Stimulated activated CD4-positive, alpha-beta T cell treated with anti-CD3 and anti-CD28 coated beads, Interleukin-12 subunit alpha, Interleukin-12 subunit beta, amount 100 ng/mL, for 4 hours (primary cell): ENCODE measurements at regions not wholly inside any gene's neighbourhood (a gene's known extent, or its start where the extent isn't known, plus 50 kb on each side); places are given as distances from the start of the nearest gene placed in this dataset.

ENCODE experiments used
- DNase-seq: peaks from one replicate; pipeline ENCODE4 v3.0.0-alpha.2; 2020

DNA sequence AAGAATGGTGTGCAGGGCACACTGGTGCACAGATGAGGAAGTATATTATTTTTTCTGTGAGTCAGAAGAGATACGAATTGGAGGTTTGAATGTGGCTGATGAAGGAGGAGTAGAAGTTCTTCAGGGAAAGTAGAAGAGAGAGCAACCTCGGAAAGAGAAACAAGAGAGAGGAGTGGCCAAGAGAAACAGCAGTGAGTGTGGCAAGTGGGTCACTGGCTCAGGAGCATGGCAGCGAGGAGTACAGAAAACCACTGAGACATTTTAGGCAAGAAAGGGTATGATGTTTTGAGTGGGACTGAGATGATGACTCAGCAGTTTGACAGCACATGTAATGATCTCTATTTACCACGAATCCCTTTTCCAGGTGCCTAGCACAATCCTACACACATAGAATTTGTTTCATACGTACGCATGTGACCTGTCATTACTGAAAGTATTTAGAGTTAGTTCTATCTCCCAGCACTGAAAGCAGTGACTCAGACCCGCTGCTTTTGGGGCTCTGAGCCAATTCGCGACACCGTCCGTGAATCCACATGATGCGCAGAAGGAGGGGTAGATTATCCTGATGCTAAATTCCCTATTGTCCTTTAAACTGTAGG is 915.4 kb downstream of the DCDC2C start:
- DNase-seq = no peak

DNA sequence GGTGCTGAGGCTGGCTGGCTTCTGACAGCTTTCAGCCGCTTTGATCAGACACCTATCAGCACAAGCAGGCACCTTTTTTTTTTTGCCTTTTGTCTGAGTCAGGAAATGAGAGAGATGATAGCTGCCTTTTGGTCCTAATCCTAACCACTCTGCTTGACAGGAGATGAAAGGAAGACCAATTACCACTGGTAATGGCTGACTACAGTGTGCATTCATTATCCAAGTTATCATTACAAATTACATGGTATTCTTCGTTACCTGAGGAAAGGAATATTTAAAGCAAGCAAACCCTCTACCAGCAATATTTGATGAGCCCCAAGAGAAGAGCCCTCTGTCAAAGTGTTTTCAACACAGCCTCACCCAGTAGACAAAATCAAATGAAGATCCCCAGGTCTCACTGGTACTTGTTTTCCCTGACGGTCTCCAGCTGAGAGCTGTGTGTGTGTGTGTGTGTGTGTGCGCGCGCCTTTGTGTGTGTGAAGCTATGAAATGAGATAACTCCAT is 925.7 kb downstream of the DCDC2C start:
- DNase-seq = no peak

- DNase-seq = no peak
These were observed 931.9 kb downstream of the DCDC2C start for GRCh38 chr2:4635289-4635688.

DNA sequence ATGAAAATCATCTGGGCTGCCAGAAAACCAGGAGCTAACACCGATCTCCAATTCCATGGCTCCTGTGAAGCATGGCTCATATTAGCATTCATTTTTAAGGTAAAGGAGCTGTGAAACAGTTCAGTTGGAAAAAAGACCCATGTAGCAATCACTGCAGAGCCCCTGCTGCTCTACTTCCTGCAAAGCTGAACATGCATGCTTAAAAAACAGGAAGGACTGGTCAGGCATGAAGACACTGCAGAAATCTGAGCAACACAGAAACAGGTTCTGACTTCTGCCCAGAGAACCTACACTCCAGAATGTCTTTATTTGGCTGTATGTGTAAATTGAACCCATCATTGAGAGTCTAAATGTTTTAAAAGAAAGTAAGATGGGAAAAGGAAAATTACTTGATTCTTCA is 950.6 kb downstream of the DCDC2C start:
- DNase-seq = no peak

- no peak for DNase-seq
These were observed 953.0 kb downstream of the DCDC2C start for GRCh38 chr2:4656326-4656725.

- no peak for DNase-seq
These were observed 958.9 kb downstream of the DCDC2C start for GRCh38 chr2:4662161-4662779.

DNA sequence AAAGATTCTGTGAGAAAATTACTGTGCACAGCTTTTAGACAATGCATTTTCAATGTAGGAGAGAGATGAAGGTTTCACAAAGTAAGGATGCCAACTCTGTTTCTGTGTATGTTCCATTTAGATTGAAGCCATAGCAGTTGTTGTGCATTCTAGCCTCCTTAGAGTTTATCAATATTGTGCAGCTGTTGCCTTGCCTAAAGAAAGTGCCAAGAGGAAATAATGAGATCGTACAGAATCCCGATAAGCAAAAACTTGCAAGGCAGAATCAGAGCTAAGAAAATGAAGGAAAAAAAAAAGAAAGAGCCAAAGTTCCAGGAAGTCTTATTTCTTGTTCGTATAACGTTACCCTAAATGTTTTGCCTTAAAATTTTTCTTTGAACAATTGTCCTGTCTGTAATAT is 965.0 kb downstream of the DCDC2C start:
- no peak for DNase-seq

DNA sequence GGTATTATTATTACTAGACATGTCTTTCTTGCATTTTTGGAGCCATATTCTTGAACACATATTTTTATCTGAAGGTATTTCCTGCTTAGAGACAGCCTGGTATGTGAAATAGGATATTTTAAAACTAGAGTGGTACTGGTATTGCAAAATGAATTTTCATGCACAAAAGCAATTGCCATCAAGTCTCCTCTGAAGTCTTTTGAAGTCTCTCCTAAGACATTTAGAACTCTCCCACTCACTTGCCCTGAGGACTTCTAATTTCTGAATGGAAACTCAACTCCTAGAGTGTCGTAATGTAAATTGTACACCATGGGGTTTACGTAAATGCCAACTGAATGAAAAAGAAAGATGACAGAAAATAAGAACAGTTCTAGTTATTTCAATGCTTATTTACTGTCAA is 967.0 kb downstream of the DCDC2C start:
- no peak for DNase-seq

DNA sequence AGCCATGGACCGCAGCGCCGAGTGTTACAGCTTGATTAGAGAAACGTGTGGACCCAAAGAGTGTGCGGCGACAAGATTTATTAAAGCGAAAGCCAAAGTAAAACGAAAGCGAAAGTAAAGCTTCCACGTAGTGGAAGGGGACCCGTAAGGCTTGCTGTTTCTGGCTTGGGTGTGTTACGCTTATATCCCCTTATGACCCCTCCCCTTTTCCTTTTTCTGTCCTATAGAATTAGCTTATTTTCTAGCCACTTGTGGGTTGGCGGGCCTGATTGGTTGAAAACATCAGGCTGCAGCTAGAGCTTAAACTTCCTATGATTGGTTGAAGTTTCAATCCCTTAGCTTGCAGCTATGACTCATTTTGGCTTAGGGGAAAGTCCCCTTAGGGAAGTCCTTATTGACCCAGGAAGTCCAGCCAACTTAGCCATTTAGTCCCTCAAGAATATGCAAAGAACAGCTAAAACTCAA is 969.7 kb downstream of the DCDC2C start:
- no peak for DNase-seq

DNA sequence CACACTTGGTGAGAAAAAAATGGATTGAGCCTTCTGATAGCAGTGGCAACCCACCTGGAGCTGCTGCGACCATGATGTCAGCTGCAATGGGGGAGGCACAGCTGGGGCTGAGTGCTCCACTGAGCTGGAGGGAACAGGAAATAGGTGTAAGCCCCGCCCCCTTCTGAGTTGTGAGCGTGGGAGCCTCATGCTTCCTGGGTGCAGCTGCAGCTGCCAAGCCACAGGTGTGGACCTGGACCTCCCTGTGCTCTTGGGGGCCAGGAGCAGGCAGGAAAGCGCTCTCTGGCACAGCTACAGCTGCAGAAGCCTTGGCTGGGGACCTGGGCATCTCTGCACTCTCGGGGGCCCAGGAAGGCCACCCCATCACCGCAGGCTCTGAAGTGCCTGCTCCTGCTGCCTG is 970.6 kb downstream of the DCDC2C start:
- no peak for DNase-seq

GRCh38 chr2:4675295-4675694 is 971.9 kb downstream of the DCDC2C start:
- DNase-seq = no peak

GRCh38 chr2:4678927-4679326 is 975.6 kb downstream of the DCDC2C start:
- DNase-seq = no peak

DNA sequence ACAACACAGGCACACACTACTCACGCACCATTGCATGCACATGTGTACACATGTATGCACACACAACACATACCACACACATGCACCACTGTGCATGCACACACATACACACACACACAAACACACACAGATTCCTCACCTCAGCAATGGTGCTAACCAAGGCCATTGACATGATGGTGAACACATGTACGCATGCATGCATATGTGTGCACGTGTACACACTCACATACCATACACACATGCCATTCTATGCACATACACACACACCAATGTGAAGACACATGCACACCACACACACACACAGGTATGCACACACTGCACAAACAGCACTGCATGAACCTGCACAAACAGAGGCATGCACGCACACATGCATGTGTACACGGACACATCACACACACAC is 976.0 kb downstream of the DCDC2C start:
- DNase-seq = no peak

- no peak for DNase-seq
These were observed 981.5 kb downstream of the DCDC2C start for GRCh38 chr2:4684921-4685320.

- DNase-seq = no peak
These were observed 987.5 kb downstream of the DCDC2C start for GRCh38 chr2:4690913-4691312.

- DNase-seq = no peak
These were observed 989.9 kb downstream of the DCDC2C start for GRCh38 chr2:4693266-4693665.

GRCh38 chr2:4695281-4695861 is 992.0 kb downstream of the DCDC2C start:
- no peak for DNase-seq

- DNase-seq = no peak
These were observed 977.1 kb upstream of the SOX11 start for GRCh38 chr2:4715065-4715464.

- DNase-seq = no peak
These were observed 973.4 kb upstream of the SOX11 start for GRCh38 chr2:4718777-4719176.

- no peak for DNase-seq
These were observed 966.6 kb upstream of the SOX11 start for GRCh38 chr2:4725618-4726017.

DNA sequence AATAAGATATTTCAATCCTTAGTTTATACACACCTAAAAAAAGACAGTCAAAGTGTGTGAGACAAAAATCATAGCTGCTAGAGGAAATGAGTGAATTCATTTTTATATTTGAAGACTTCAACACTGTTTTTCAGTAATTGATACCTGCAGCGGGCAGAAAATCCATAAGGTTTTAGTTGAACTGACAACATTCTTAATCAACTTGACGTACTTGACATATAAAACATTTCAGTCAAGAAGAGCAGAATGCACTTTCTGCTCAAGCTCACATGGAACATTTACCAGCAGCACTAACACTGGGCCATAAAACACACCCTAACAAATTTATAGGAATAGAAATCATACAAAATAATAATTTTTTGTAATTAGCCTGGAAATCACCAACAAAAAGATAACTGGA is 959.6 kb upstream of the SOX11 start:
- DNase-seq = no peak

GRCh38 chr2:4745056-4745991 is 946.9 kb upstream of the SOX11 start:
- DNase-seq = no peak

DNA sequence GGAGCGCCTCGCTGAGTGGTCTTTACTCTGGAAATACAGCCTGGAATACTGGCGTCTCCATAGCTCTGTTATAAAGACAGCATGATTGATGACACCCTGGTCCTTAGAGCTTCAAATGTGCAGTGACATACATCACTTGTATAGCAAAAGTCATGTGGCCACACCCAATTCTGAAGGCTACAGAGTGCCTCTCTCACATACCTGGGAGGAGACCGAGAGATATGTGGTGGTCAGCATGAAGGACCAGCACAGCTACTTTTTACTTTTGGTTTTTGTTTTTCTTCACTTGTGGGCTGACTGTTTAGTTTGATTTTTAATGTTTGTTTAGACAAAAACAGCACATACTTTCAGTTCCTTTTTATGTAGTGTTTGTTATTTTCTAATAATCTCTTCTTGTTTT is 938.5 kb upstream of the SOX11 start:
- no peak for DNase-seq
